ENCODE measurements at regions not wholly inside any gene's neighbourhood (a gene's known extent, or its start where the extent isn't known, plus 50 kb on each side); places are given as distances from the start of the nearest gene placed in this dataset.
A peak's percentile ranks its signal among the peaks of the same experiment; 100 is the strongest.

- DNase-seq (ENCODE audit: low read depth) = no peak
- H3K4me3 ChIP-seq (ENCODE audit: control insufficient read depth, low read depth, low read length) = no peak overlapping the region
- TF ChIP-seq CTCF (conservative IDR thresholded peaks at IDR 0.05; ENCODE audit: control insufficient read depth, insufficient read depth, low read depth, low read length) = no peak
Measured at GRCh38 chr3:177299250-177299649, 102.0 kb upstream of the TBL1XR1 start.

GRCh38 chr3:177300039-177300833 is 103.0 kb upstream of the TBL1XR1 start:
- no peak overlapping the region for H3K4me3 ChIP-seq (ENCODE audit: control insufficient read depth, low read depth, low read length)
- DNase-seq (ENCODE audit: low read depth) = peak; percentile 16
- no peak for TF ChIP-seq CTCF (conservative IDR thresholded peaks at IDR 0.05; ENCODE audit: control insufficient read depth, insufficient read depth, low read depth, low read length)

GRCh38 chr3:177300842-177301241 is 103.6 kb upstream of the TBL1XR1 start:
- TF ChIP-seq CTCF (conservative IDR thresholded peaks at IDR 0.05; ENCODE audit: control insufficient read depth, insufficient read depth, low read depth, low read length) = no peak
- H3K4me3 ChIP-seq (ENCODE audit: control insufficient read depth, low read depth, low read length) = no peak overlapping the region
- DNase-seq (ENCODE audit: low read depth) = no peak

GRCh38 chr3:177306252-177306651 is 109.0 kb upstream of the TBL1XR1 start:
- no peak overlapping the region for H3K4me3 ChIP-seq (ENCODE audit: control insufficient read depth, low read depth, low read length)
- DNase-seq (ENCODE audit: low read depth) = peak; percentile 60
- TF ChIP-seq CTCF (conservative IDR thresholded peaks at IDR 0.05; ENCODE audit: control insufficient read depth, insufficient read depth, low read depth, low read length) = no peak

GRCh38 chr3:177307391-177307790 is 110.1 kb upstream of the TBL1XR1 start:
- no peak overlapping the region for H3K4me3 ChIP-seq (ENCODE audit: control insufficient read depth, low read depth, low read length)
- no peak for TF ChIP-seq CTCF (conservative IDR thresholded peaks at IDR 0.05; ENCODE audit: control insufficient read depth, insufficient read depth, low read depth, low read length)

GRCh38 chr3:177307826-177308225 is 110.5 kb upstream of the TBL1XR1 start:
- no peak for DNase-seq (ENCODE audit: low read depth)
- no peak for TF ChIP-seq CTCF (conservative IDR thresholded peaks at IDR 0.05; ENCODE audit: control insufficient read depth, insufficient read depth, low read depth, low read length)
- no peak overlapping the region for H3K4me3 ChIP-seq (ENCODE audit: control insufficient read depth, low read depth, low read length)

More at GRCh38 chr3:177307391-177307790, 110.1 kb upstream of the TBL1XR1 start:
- no peak for DNase-seq (ENCODE audit: low read depth)
